Left lung (tissue), 4 donors: ENCODE measurements at regions not wholly inside any gene's neighbourhood (a gene's known extent, or its start where the extent isn't known, plus 50 kb on each side); places are given as distances from the start of the nearest gene placed in this dataset.
A peak's percentile ranks its signal among the peaks of the same experiment; 100 is the strongest.
"Not testable (repeated sequence)": the region's sequence is repeated elsewhere in the genome, so short reads cannot be mapped to it uniquely, and the experiment has no call there.

Experiments used
- ATAC-seq: fragments of 200-7000 bp; cut with Tn5 transposase; one replicate; pipeline ENCODE4 v1.9.1; 2020; ENCODE audit warnings: moderate library complexity
- DNase-seq, 4 donors: peaks; one replicate each; pipeline ENCODE4 v3.0.0-alpha.2; 2013 to 2020
- H3K27ac ChIP-seq, 2 donors: fragments of 200-600 bp; sonication (generic) in 1 of 2; one replicate each; pipeline versions ENCODE4 v1.5.0 to v1.8.0; 2020 to 2021
- H3K27me3 ChIP-seq, 2 donors: fragments of 200-600 bp; sonication (generic) in 1 of 2; one replicate each; pipeline versions ENCODE4 v1.5.0 to v1.8.0; 2020 to 2021
- H3K36me3 ChIP-seq, 2 donors: fragments of 200-600 bp; sonication (generic) in 1 of 2; one replicate each; pipeline versions ENCODE4 v1.5.0 to v1.8.0; 2020 to 2021
- H3K4me1 ChIP-seq, 2 donors: fragments of 200-600 bp; one replicate each; pipeline ENCODE4 v1.8.0; 2021
- H3K4me3 ChIP-seq, 2 donors: fragments of 200-600 bp; sonication (generic) in 1 of 2; one replicate each; pipeline versions ENCODE4 v1.5.0 to v1.8.0; 2020 to 2021; ENCODE audit warnings: mild to moderate bottlenecking in 1 of 2
- H3K9me3 ChIP-seq, 2 donors: fragments of 200-600 bp; sonication (generic) in 1 of 2; one replicate each; pipeline versions ENCODE4 v1.5.0 to v1.8.0; 2020 to 2021
- CTCF ChIP-seq, 2 donors: fragments of 200-600 bp; sonication (generic) in 1 of 2; IDR thresholded peaks; one replicate each; pipeline versions ENCODE4 v1.5.0 to v1.8.0; 2021; ENCODE audit warnings: antibody characterized with exemption in 2 of 2
- intact Hi-C, 2 donors: fragments of 100-400 bp; cut with DNase I; formaldehyde crosslinking; loops; one replicate each; pipeline versions ENCODE4 v1.11.2 to v1.14.2; 2022
- donor health status: DM: no; HTN: yes; CAD: no.
- donor health status: DM: no; HTN: no; CAD: no.

DNA sequence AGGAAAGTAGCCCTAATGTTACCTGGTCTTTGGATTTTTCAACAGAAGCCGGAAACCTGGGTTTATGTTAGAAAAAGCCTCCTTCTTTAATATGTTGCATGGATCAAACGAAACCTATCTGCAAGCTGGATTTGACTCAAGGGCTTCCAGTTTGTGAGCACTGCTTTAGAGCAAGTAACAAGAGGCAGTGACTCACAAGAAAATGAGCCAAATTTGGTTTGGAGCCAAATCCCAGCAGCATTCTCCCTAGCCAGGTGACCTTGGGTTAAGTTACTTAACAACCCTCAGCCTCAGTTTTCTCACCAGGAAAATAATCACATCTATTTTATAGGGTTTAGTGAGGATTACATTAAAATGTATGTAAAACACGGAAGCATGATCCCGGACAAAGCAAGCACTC lies 215.2 kb upstream of the PRICKLE2 start:
- no peak overlapping the region for H3K4me3 ChIP-seq
- no peak for TF ChIP-seq CTCF (IDR thresholded peaks at IDR 0.05)
- H3K27ac ChIP-seq = peak overlapping the region; percentile 54 to 55
- peak; percentile 69 for ATAC-seq
- H3K27me3 ChIP-seq = peaks cover 0 to 18% of the 10 kb centered on the region in 2 donors
- H3K4me1 ChIP-seq = peaks cover 11 to 56% of the 10 kb centered on the region in 2 donors
- DNase-seq = peak in 2 of 4 donors; percentile 48 to 50
- intact Hi-C loops = no loop called here
- H3K36me3 ChIP-seq = no peaks in the 10 kb centered on the region
- H3K9me3 ChIP-seq = no peaks in the 10 kb centered on the region

- intact Hi-C loops = no loop called here
- peaks cover 11 to 56% of the 10 kb centered on the region in 2 donors for H3K4me1 ChIP-seq
- H3K9me3 ChIP-seq = peaks cover 0 to 6% of the 10 kb centered on the region in 2 donors
- H3K36me3 ChIP-seq = no peaks in the 10 kb centered on the region
- peaks cover 0 to 2% of the 10 kb centered on the region in 2 donors for H3K27me3 ChIP-seq
- peak overlapping the region in 1 of 2 donors; percentile 54 for H3K27ac ChIP-seq
- ATAC-seq (no peak), DNase-seq (peak in 2 of 4 donors; percentile 40 to 54)
- no peak overlapping the region for H3K4me3 ChIP-seq
- TF ChIP-seq CTCF (IDR thresholded peaks at IDR 0.05) = no peak
Measured at GRCh38 chr3:64438812-64439211, 213.5 kb upstream of the PRICKLE2 start.

GRCh38 chr3:64438066-64438465 lies 212.8 kb upstream of the PRICKLE2 start:
- peaks cover 0 to 6% of the 10 kb centered on the region in 2 donors for H3K9me3 ChIP-seq
- intact Hi-C loops = no loop called here
- H3K4me3 ChIP-seq = no peak overlapping the region
- TF ChIP-seq CTCF (IDR thresholded peaks at IDR 0.05) = no peak
- H3K27me3 ChIP-seq = no peaks in the 10 kb centered on the region
- H3K36me3 ChIP-seq = no peaks in the 10 kb centered on the region
- peaks cover 11 to 53% of the 10 kb centered on the region in 2 donors for H3K4me1 ChIP-seq
- ATAC-seq (no peak), DNase-seq (peak in 1 of 4 donors; percentile 63)
- H3K27ac ChIP-seq = peak overlapping the region in 1 of 2 donors; percentile 54

DNA sequence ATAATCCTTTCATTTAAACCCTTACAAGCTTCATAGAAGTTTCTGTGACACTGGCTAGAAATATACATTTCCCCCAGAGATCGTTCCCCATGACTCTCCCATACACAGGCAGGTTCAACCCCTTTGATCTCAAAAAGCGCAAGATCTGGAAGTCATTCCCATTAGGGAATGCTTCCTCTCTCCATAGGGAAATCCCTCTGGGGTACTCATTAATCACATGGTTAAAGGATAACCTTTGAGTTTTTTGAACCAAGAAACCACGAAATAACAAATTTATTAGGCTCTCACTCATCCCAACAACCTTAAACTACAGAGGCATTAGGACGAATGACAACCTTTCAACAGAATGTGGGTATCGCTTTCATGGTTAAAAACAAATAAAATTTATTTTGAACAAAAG lies 211.9 kb upstream of the PRICKLE2 start:
- H3K4me3 ChIP-seq = no peak overlapping the region
- H3K27me3 ChIP-seq = no peaks in the 10 kb centered on the region
- no peak for DNase-seq
- no peak overlapping the region for H3K27ac ChIP-seq
- H3K4me1 ChIP-seq = peaks cover 6 to 46% of the 10 kb centered on the region in 2 donors
- H3K9me3 ChIP-seq = peaks cover 0 to 6% of the 10 kb centered on the region in 2 donors
- intact Hi-C loops = no loop called here
- no peak for TF ChIP-seq CTCF (IDR thresholded peaks at IDR 0.05)
- ATAC-seq = no peak
- H3K36me3 ChIP-seq = no peaks in the 10 kb centered on the region

GRCh38 chr3:64435023-64435422 lies 209.8 kb upstream of the PRICKLE2 start:
- H3K27me3 ChIP-seq, H3K27ac ChIP-seq, H3K9me3 ChIP-seq, intact Hi-C loops, H3K36me3 ChIP-seq, ATAC-seq, H3K4me3 ChIP-seq: not testable (repeated sequence)
- H3K4me1 ChIP-seq = peaks cover 4 to 26% of the 10 kb centered on the region in 2 donors
- DNase-seq = peak in 1 of 4 donors; percentile 31

GRCh38 chr3:64432870-64433269 lies 207.6 kb upstream of the PRICKLE2 start:
- DNase-seq (no peak), ATAC-seq (no peak)
- no peaks in the 10 kb centered on the region for H3K27me3 ChIP-seq
- peaks cover 0 to 6% of the 10 kb centered on the region in 2 donors for H3K9me3 ChIP-seq
- no peak overlapping the region for H3K27ac ChIP-seq
- H3K4me1 ChIP-seq = peaks cover 0 to 5% of the 10 kb centered on the region in 2 donors
- intact Hi-C loops = no loop called here
- no peaks in the 10 kb centered on the region for H3K36me3 ChIP-seq
- TF ChIP-seq CTCF (IDR thresholded peaks at IDR 0.05) = no peak
- H3K4me3 ChIP-seq = no peak overlapping the region
